HCT116 (cell line): ENCODE measurements at regions not wholly inside any gene's neighbourhood (a gene's known extent, or its start where the extent isn't known, plus 50 kb on each side); places are given as distances from the start of the nearest gene placed in this dataset.

Source experiments
- ATAC-seq: fragments of 200-7000 bp; cut with Tn5 transposase; 2 replicates; pipeline ENCODE4 v1.9.1; 2020; ENCODE audit warnings: mild to moderate bottlenecking, moderate library complexity
- BruUV-seq: library from RNA; stranded (reverse); fragments of 400-500 nt; replicated peaks from 2 replicates; lab custom pipeline; 2021; lab: Mats Ljungman, UMichigan
- CTCF ChIA-PET: fragments of 300-600 bp; sonication (Branson Sonifier 250); formaldehyde crosslinking; loops from one replicate; lab custom pipeline; 2021; ENCODE audit warnings: antibody characterized with exemption; lab: Charles Lee
- POLR2A ChIA-PET: fragments of 300-600, 350-600 bp; sonication (Branson Sonifier 250); formaldehyde crosslinking; loops from one replicate; lab custom pipeline; 2021; ENCODE audit warnings: antibody characterized with exemption; lab: Charles Lee
- RAD21 ChIA-PET, 2 experiments: fragments of 300-600 bp; sonication (Branson Sonifier 250); formaldehyde crosslinking; loops; one replicate each; lab custom pipeline; 2023; ENCODE audit warnings: low total read pairs in 2 of 2; ENCODE audit not compliant: uncharacterized antibody in 2 of 2, unreplicated experiment in 2 of 2, low non-redundant PET in 1 of 2; lab: Charles Lee
- DNase-seq: peaks from one replicate; pipeline ENCODE4 v3.0.0-alpha.2; 2010; ENCODE audit warnings: low read depth, low spot score
- H2AFZ ChIP-seq: fragments of 200-600 bp; shearing (Covaris generic), sonication (generic); 2 replicates; pipeline ENCODE4 v1.6.1; 2017; ENCODE audit warnings: low read depth, mixed run types, mixed read lengths, antibody characterized with exemption, low read length; ENCODE audit not compliant: poor library complexity, severe bottlenecking
- H3K27ac ChIP-seq: 2 replicates; pipeline ENCODE4 v1.5.1; 2012; ENCODE audit warnings: low read depth, low read length
- H3K27me3 ChIP-seq: fragments of 200-600 bp; sonication (generic); 2 replicates; pipeline ENCODE4 v1.6.1; 2016; ENCODE audit warnings: mixed run types, low read length, mixed read lengths; ENCODE audit not compliant: insufficient read depth
- H3K36me3 ChIP-seq, 2 experiments: fragments of 200-500 bp in 1 of 2; fragments of 200-600 bp in 1 of 2; sonication (Bioruptor generic) in 1 of 2; sonication (generic) in 1 of 2; 2 replicates each; pipeline versions ENCODE4 v1.5.1 to v1.6.1; 2014 to 2016; ENCODE audit warnings: low read length in 2 of 2, inconsistent platforms in 1 of 2, mixed read lengths in 1 of 2, mixed run types in 1 of 2; ENCODE audit not compliant: insufficient read depth in 2 of 2, control insufficient read depth in 1 of 2
- H3K4me1 ChIP-seq, 2 experiments: fragments of 200-600 bp in 1 of 2; sonication (generic) in 1 of 2; 2 replicates each; pipeline versions ENCODE4 v1.5.1 to v1.6.1; 2012 to 2017; ENCODE audit warnings: low read length in 2 of 2, inconsistent platforms in 1 of 2, mild to moderate bottlenecking in 1 of 2, mixed read lengths in 1 of 2, mixed run types in 1 of 2, moderate library complexity in 1 of 2; ENCODE audit not compliant: insufficient read depth in 2 of 2, control insufficient read depth in 1 of 2
- H3K4me2 ChIP-seq: fragments of 200-600 bp; sonication (generic); 2 replicates; pipeline ENCODE4 v1.6.1; 2017; ENCODE audit warnings: mixed run types, low read length, mixed read lengths
- H3K4me3 ChIP-seq, 2 experiments: fragments of 200-600 bp in 1 of 2; sonication (generic) in 1 of 2; replicated peaks in 1 of 2; 2 replicates each; pipeline ENCODE4 v1.5.1; 2011 to 2016; ENCODE audit warnings: low read length in 2 of 2, control low read depth in 1 of 2, low read depth in 1 of 2, mild to moderate bottlenecking in 1 of 2, mixed read lengths in 1 of 2, mixed run types in 1 of 2
- H3K79me2 ChIP-seq: fragments of 200-600 bp; sonication (generic); 2 replicates; pipeline ENCODE4 v1.6.1; 2017; ENCODE audit warnings: mild to moderate bottlenecking, mixed run types, low read length, moderate library complexity, mixed read lengths; ENCODE audit not compliant: insufficient read depth
- H3K9ac ChIP-seq: fragments of 200-600 bp; sonication (generic); 2 replicates; pipeline ENCODE4 v1.6.1; 2016; ENCODE audit warnings: low read length, mixed read lengths
- H3K9me2 ChIP-seq: fragments of 200-600 bp; sonication (generic), shearing (Covaris generic); 2 replicates; pipeline ENCODE4 v1.6.1; 2017; ENCODE audit warnings: mixed run types, mild to moderate bottlenecking, moderate library complexity; ENCODE audit not compliant: insufficient read depth
- H3K9me3 ChIP-seq, 2 experiments: fragments of 200-500 bp in 1 of 2; fragments of 200-600 bp in 1 of 2; sonication (Bioruptor generic) in 1 of 2; sonication (generic) in 1 of 2; 2 replicates each; pipeline ENCODE4 v1.6.1; 2014 to 2017; ENCODE audit warnings: low read length in 2 of 2, mixed read lengths in 2 of 2, inconsistent platforms in 1 of 2, low read depth in 1 of 2, mild to moderate bottlenecking in 1 of 2, mixed run types in 1 of 2, moderate library complexity in 1 of 2; ENCODE audit not compliant: control insufficient read depth in 1 of 2, insufficient read depth in 1 of 2
- H4K20me1 ChIP-seq: fragments of 200-600 bp; sonication (generic), shearing (Covaris generic); 2 replicates; pipeline ENCODE4 v1.6.1; 2017; ENCODE audit warnings: mixed run types, mild to moderate bottlenecking, moderate library complexity; ENCODE audit not compliant: insufficient read depth
- EGR1 ChIP-seq: IDR thresholded peaks from 2 replicates; pipeline ENCODE4 v1.6.1; 2012; ENCODE audit warnings: low read depth
- EZH2 ChIP-seq: fragments of 200-600 bp; sonication (generic); IDR thresholded peaks from 2 replicates; pipeline ENCODE4 v1.6.1; 2017; ENCODE audit warnings: antibody characterized with exemption, mixed run types
- EZH2phosphoT487 ChIP-seq: fragments of 200-600 bp; IDR thresholded peaks from 2 replicates; pipeline ENCODE4 v1.6.1; 2018; ENCODE audit warnings: antibody characterized with exemption, borderline replicate concordance
- FOSL1 ChIP-seq: IDR thresholded peaks from 2 replicates; pipeline ENCODE4 v1.6.1; 2012; ENCODE audit warnings: low read depth
- JUND ChIP-seq: IDR thresholded peaks from 2 replicates; pipeline ENCODE4 v1.6.1; 2012
- POLR2A ChIP-seq: IDR thresholded peaks from 2 replicates; pipeline ENCODE4 v1.7.0; 2011; ENCODE audit warnings: borderline replicate concordance; ENCODE audit not compliant: insufficient read depth, insufficient read length; ENCODE audit errors: extremely low read depth
- RAD21 ChIP-seq: IDR thresholded peaks from 2 replicates; pipeline ENCODE4 v1.6.1; 2012; ENCODE audit warnings: low read depth, mild to moderate bottlenecking
- SIN3A ChIP-seq: IDR thresholded peaks from 2 replicates; pipeline ENCODE4 v1.6.1; 2012; ENCODE audit warnings: low read depth
- SP1 ChIP-seq: IDR thresholded peaks from 2 replicates; pipeline ENCODE4 v1.6.1; 2012; ENCODE audit warnings: low read depth
- YY1 ChIP-seq: IDR thresholded peaks from 2 replicates; pipeline ENCODE4 v1.6.1; 2011; ENCODE audit warnings: low read length, low read depth, moderate library complexity, mild to moderate bottlenecking; ENCODE audit not compliant: insufficient replicate concordance; ENCODE audit errors: extremely low read depth
- ZNF274 ChIP-seq: fragments of 200-500 bp; sonication (Bioruptor generic); IDR thresholded peaks from 2 replicates; pipeline ENCODE4 v1.6.1; 2014; ENCODE audit warnings: mild to moderate bottlenecking, low read depth, low read length, inconsistent platforms
- intact Hi-C: fragments of 100-400 bp; cut with micrococcal nuclease; formaldehyde crosslinking; loops from 2 replicates; pipeline ENCODE4 v1.10.0; 2022
- TF ChIP-seq, protein P1 (sequence below): IDR thresholded peaks from 2 replicates; pipeline ENCODE4 v1.6.1; 2012; ENCODE audit warnings: low read depth
- TF ChIP-seq, protein P2 (sequence below), 3 experiments: fragments of 200-600 bp in 1 of 3; sonication (generic) in 1 of 3; IDR thresholded peaks in 2 of 3; conservative IDR thresholded peaks in 1 of 3; 2 replicates each; pipeline ENCODE4 v1.5.1; 2012 to 2017; ENCODE audit warnings: low read depth in 2 of 3, low read length in 2 of 3, antibody characterized with exemption in 1 of 3, borderline replicate concordance in 1 of 3, control low read depth in 1 of 3, mild to moderate bottlenecking in 1 of 3, mixed read lengths in 1 of 3, mixed run types in 1 of 3, moderate library complexity in 1 of 3; ENCODE audit not compliant: insufficient read depth in 1 of 3
- TF ChIP-seq, protein P3 (sequence below): IDR thresholded peaks from 2 replicates; pipeline ENCODE4 v1.6.1; 2012

DNA sequence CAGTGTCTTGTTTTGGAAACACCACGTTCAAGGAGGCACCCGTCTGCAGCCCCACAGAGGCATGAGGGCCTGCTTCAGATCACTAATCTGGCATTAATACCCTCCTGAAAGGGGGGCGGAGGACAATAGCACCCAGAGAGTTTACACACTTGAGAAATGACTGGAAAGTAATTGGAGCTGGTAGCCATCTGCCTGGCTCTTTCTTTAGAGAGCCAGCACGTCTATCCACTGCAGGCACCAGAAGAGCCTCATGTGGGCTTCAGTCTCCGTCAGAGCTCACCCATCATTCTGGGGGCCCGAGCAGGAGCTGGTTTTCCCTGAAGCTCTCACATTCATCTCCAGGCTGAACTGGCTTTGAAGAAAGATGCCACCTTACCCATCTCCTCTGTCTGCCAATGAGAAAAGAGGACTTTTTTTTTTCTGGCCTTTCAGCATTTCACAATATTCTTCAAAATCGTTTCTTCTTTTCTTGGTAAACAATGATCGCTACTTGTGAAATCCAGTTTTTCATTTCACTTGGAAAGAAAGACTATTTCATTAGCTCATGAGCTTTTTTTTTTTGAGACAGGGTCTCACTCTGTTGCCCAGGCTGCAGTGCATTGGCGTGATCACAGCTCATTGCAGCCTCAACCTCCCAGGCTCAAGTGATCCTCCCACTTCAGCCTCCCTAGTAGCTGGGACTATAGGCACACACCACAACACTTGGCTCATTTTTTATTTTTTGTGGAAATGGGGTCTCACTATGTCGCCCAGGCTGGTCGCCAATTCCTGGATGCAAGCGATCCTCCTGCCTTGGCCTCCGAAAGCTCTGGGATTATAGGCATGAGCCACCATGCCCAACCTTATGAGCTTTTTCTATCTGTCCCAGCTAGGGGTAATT, 124.7 kb upstream of the ZNF217 start (continued):
- TF ChIP-seq FOSL1 (no peak), YY1 (no peak)
- TF ChIP-seq, protein P1, sequence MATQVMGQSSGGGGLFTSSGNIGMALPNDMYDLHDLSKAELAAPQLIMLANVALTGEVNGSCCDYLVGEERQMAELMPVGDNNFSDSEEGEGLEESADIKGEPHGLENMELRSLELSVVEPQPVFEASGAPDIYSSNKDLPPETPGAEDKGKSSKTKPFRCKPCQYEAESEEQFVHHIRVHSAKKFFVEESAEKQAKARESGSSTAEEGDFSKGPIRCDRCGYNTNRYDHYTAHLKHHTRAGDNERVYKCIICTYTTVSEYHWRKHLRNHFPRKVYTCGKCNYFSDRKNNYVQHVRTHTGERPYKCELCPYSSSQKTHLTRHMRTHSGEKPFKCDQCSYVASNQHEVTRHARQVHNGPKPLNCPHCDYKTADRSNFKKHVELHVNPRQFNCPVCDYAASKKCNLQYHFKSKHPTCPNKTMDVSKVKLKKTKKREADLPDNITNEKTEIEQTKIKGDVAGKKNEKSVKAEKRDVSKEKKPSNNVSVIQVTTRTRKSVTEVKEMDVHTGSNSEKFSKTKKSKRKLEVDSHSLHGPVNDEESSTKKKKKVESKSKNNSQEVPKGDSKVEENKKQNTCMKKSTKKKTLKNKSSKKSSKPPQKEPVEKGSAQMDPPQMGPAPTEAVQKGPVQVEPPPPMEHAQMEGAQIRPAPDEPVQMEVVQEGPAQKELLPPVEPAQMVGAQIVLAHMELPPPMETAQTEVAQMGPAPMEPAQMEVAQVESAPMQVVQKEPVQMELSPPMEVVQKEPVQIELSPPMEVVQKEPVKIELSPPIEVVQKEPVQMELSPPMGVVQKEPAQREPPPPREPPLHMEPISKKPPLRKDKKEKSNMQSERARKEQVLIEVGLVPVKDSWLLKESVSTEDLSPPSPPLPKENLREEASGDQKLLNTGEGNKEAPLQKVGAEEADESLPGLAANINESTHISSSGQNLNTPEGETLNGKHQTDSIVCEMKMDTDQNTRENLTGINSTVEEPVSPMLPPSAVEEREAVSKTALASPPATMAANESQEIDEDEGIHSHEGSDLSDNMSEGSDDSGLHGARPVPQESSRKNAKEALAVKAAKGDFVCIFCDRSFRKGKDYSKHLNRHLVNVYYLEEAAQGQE, result no peak
- TF ChIP-seq, all 23 proteins: peak for 0

DNA sequence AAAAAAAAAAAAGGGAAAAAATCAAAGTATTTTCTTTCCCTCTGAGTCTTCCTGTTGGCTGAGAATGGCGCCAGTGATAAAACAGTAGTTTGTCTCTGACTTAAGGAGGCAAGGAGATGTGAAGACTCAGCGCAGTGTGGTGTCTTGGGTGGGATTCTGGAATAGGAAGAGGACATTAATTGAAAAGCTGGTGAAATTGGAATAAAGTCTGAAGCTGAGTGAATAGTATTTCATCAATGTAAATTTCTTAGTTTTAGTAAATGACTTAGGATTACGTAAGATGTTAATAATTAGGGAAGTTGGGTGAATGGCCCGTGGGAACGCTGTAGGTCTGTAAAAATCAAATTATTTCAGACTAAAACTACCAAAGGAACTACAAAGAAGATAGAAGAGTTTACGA, 122.8 kb upstream of the ZNF217 start:
- Histone ChIP-seq H3K4me3 (no peak overlapping the region), H3K9ac (no peak overlapping the region), H3K4me1 (peaks cover 0 to 6% of the 10 kb centered on the region in 2 experiments; a peak in 2 of 4 replicates), H3K9me3 (no peaks in the 10 kb centered on the region), H4K20me1 (no peaks in the 10 kb centered on the region), H3K27me3 (no peaks in the 10 kb centered on the region), H3K4me2 (no peak overlapping the region), H3K9me2 (no peaks in the 10 kb centered on the region), H2AFZ (no peak overlapping the region), H3K27ac (no peak overlapping the region), H3K79me2 (no peaks in the 10 kb centered on the region), H3K36me3 (no peaks in the 10 kb centered on the region)
- no TSS peak for BruUV-seq
- ChIA-PET RAD21 (no interaction called here), POLR2A (no interaction called here), CTCF (no interaction called here)
- no peak for ATAC-seq
- DNase-seq, result no peak
- intact Hi-C loops, result no loop called here
- TF ChIP-seq, protein P2, sequence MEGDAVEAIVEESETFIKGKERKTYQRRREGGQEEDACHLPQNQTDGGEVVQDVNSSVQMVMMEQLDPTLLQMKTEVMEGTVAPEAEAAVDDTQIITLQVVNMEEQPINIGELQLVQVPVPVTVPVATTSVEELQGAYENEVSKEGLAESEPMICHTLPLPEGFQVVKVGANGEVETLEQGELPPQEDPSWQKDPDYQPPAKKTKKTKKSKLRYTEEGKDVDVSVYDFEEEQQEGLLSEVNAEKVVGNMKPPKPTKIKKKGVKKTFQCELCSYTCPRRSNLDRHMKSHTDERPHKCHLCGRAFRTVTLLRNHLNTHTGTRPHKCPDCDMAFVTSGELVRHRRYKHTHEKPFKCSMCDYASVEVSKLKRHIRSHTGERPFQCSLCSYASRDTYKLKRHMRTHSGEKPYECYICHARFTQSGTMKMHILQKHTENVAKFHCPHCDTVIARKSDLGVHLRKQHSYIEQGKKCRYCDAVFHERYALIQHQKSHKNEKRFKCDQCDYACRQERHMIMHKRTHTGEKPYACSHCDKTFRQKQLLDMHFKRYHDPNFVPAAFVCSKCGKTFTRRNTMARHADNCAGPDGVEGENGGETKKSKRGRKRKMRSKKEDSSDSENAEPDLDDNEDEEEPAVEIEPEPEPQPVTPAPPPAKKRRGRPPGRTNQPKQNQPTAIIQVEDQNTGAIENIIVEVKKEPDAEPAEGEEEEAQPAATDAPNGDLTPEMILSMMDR (IDR thresholded peaks at IDR 0.05 in 2 of 3, conservative IDR thresholded peaks at IDR 0.05 in 1 of 3; ENCODE audit: borderline replicate concordance in 1 of 3, insufficient read depth in 1 of 3, low read depth in 2 of 3, low read length in 2 of 3), result no peak
- TF ChIP-seq EZH2phosphoT487, result no peak
- TF ChIP-seq, protein P3, sequence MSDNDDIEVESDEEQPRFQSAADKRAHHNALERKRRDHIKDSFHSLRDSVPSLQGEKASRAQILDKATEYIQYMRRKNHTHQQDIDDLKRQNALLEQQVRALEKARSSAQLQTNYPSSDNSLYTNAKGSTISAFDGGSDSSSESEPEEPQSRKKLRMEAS, result no peak
- no peak for TF ChIP-seq EZH2
- TF ChIP-seq ZNF274, result no peak
- TF ChIP-seq JUND, result no peak
- no peak for TF ChIP-seq SP1
- TF ChIP-seq FOSL1, result no peak
- no peak for TF ChIP-seq POLR2A
- TF ChIP-seq SIN3A, result no peak
- no peak for TF ChIP-seq EGR1
- TF ChIP-seq, protein P1, result no peak
- no peak for TF ChIP-seq RAD21
